ENCODE measurements at regions not wholly inside any gene's neighbourhood (a gene's known extent, or its start where the extent isn't known, plus 50 kb on each side); places are given as distances from the start of the nearest gene placed in this dataset.

- Mint-ChIP-seq H3K27ac (ENCODE audit: unreplicated experiment) (no peak overlapping the region), H3K36me3 (ENCODE audit: low read depth) (no peaks in the 10 kb centered on the region), H3K27me3 (ENCODE audit: low read depth) (no peaks in the 10 kb centered on the region), H3K4me3 (ENCODE audit: unreplicated experiment) (no peak overlapping the region), H3K9me3 (ENCODE audit: low read depth) (peaks cover 2% of the 10 kb centered on the region), H3K4me1 (ENCODE audit: low read depth) (no peaks in the 10 kb centered on the region)
- TF ChIP-seq CTCF (IDR thresholded peaks at IDR 0.05), result no peak
- no peak for DNase-seq (ENCODE audit: low spot score)
Measured at GRCh38 chr4:84232309-84233095, 266.6 kb downstream of the NKX6-1 start.

- DNase-seq (ENCODE audit: low spot score), result no peak
- no peaks in the 10 kb centered on the region for H3K9me3 Mint-ChIP-seq (ENCODE audit: low read depth)
- H3K27me3 Mint-ChIP-seq (ENCODE audit: low read depth), result no peaks in the 10 kb centered on the region
- no peaks in the 10 kb centered on the region for H3K36me3 Mint-ChIP-seq (ENCODE audit: low read depth)
- H3K4me3 Mint-ChIP-seq (ENCODE audit: unreplicated experiment), result no peak overlapping the region
- H3K27ac Mint-ChIP-seq (ENCODE audit: unreplicated experiment), result no peak overlapping the region
- no peak for TF ChIP-seq CTCF (IDR thresholded peaks at IDR 0.05)
- H3K4me1 Mint-ChIP-seq (ENCODE audit: low read depth), result no peaks in the 10 kb centered on the region
Measured at GRCh38 chr4:84231539-84232055, 267.5 kb downstream of the NKX6-1 start.

GRCh38 chr4:84224522-84224921 is 274.6 kb downstream of the NKX6-1 start:
- Mint-ChIP-seq H3K27ac (ENCODE audit: unreplicated experiment) (no peak overlapping the region), H3K9me3 (ENCODE audit: low read depth) (no peaks in the 10 kb centered on the region), H3K36me3 (ENCODE audit: low read depth) (no peaks in the 10 kb centered on the region)

GRCh38 chr4:84221704-84222103 is 277.4 kb downstream of the NKX6-1 start:
- no peak for TF ChIP-seq CTCF (IDR thresholded peaks at IDR 0.05)
- H3K9me3 Mint-ChIP-seq (ENCODE audit: low read depth), result no peaks in the 10 kb centered on the region
- no peaks in the 10 kb centered on the region for H3K4me1 Mint-ChIP-seq (ENCODE audit: low read depth)
- H3K4me3 Mint-ChIP-seq (ENCODE audit: unreplicated experiment), result no peak overlapping the region
- DNase-seq (ENCODE audit: low spot score), result no peak
- no peak overlapping the region for H3K27ac Mint-ChIP-seq (ENCODE audit: unreplicated experiment)
- H3K27me3 Mint-ChIP-seq (ENCODE audit: low read depth), result peaks cover 17% of the 10 kb centered on the region
- H3K36me3 Mint-ChIP-seq (ENCODE audit: low read depth), result no peaks in the 10 kb centered on the region

More at GRCh38 chr4:84224522-84224921, 274.6 kb downstream of the NKX6-1 start:
- no peaks in the 10 kb centered on the region for H3K4me1 Mint-ChIP-seq (ENCODE audit: low read depth)
- no peak for TF ChIP-seq CTCF (IDR thresholded peaks at IDR 0.05)
- peaks cover 12% of the 10 kb centered on the region for H3K27me3 Mint-ChIP-seq (ENCODE audit: low read depth)
- no peak for DNase-seq (ENCODE audit: low spot score)
- H3K4me3 Mint-ChIP-seq (ENCODE audit: unreplicated experiment), result no peak overlapping the region

GRCh38 chr4:84220990-84221389 is 278.1 kb downstream of the NKX6-1 start:
- H3K4me1 Mint-ChIP-seq (ENCODE audit: low read depth), result no peaks in the 10 kb centered on the region
- no peaks in the 10 kb centered on the region for H3K9me3 Mint-ChIP-seq (ENCODE audit: low read depth)
- no peak for TF ChIP-seq CTCF (IDR thresholded peaks at IDR 0.05)
- no peaks in the 10 kb centered on the region for H3K36me3 Mint-ChIP-seq (ENCODE audit: low read depth)
- H3K27ac Mint-ChIP-seq (ENCODE audit: unreplicated experiment), result no peak overlapping the region
- no peak for DNase-seq (ENCODE audit: low spot score)
- peaks cover 18% of the 10 kb centered on the region for H3K27me3 Mint-ChIP-seq (ENCODE audit: low read depth)
- no peak overlapping the region for H3K4me3 Mint-ChIP-seq (ENCODE audit: unreplicated experiment)

Measured in chondrocyte (in vitro differentiated cells).